ENCODE measurements at regions not wholly inside any gene's neighbourhood (a gene's known extent, or its start where the extent isn't known, plus 50 kb on each side); places are given as distances from the start of the nearest gene placed in this dataset.

DNA sequence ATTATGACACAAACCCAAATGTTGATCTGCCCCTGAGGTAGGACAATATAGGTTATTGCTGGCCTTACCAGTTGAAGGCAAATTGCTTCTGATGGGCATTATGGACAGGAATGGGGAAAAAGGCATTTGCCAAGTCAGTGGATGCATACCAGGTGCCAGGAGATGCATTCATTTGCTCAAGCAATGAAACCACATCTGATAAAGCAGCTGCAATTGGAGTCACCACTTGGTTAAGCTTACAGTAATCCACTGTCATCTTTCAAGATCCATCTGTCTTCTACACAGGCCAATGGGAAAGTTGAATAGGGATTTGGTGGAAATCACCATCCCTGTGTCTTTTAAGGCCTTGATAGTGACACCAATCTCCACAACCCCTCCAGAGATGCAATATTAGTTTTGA, 648.6 kb downstream of the COL12A1 start:
- no peak for TF ChIP-seq EZH2phosphoT487 (IDR thresholded peaks at IDR 0.05; ENCODE audit: borderline replicate concordance, low read depth, low read length)
- TF ChIP-seq, protein P1, sequence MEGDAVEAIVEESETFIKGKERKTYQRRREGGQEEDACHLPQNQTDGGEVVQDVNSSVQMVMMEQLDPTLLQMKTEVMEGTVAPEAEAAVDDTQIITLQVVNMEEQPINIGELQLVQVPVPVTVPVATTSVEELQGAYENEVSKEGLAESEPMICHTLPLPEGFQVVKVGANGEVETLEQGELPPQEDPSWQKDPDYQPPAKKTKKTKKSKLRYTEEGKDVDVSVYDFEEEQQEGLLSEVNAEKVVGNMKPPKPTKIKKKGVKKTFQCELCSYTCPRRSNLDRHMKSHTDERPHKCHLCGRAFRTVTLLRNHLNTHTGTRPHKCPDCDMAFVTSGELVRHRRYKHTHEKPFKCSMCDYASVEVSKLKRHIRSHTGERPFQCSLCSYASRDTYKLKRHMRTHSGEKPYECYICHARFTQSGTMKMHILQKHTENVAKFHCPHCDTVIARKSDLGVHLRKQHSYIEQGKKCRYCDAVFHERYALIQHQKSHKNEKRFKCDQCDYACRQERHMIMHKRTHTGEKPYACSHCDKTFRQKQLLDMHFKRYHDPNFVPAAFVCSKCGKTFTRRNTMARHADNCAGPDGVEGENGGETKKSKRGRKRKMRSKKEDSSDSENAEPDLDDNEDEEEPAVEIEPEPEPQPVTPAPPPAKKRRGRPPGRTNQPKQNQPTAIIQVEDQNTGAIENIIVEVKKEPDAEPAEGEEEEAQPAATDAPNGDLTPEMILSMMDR (conservative IDR thresholded peaks at IDR 0.05; ENCODE audit: low read length) = no peak
